ENCODE measurements at regions not wholly inside any gene's neighbourhood (a gene's known extent, or its start where the extent isn't known, plus 50 kb on each side); places are given as distances from the start of the nearest gene placed in this dataset.

- TF ChIP-seq POLR2A (IDR thresholded peaks at IDR 0.05) (no peak), CTCF (IDR thresholded peaks at IDR 0.05) (no peak), POLR2AphosphoS5 (IDR thresholded peaks at IDR 0.05) (no peak)
Observed at GRCh38 chr6:93727447-93727846, 308.1 kb upstream of the EPHA7 start.
